H1 (cell line): ENCODE measurements at regions not wholly inside any gene's neighbourhood (a gene's known extent, or its start where the extent isn't known, plus 50 kb on each side); places are given as distances from the start of the nearest gene placed in this dataset.

ENCODE experiments used
- CTCF ChIA-PET: fragments of 300-600 bp; sonication (Branson Sonifier 250); formaldehyde crosslinking; loops from one replicate; lab custom pipeline; 2021; ENCODE audit not compliant: partially characterized antibody; lab: Charles Lee
- POLR2A ChIA-PET: fragments of 300-600 bp; sonication (Branson Sonifier 250); formaldehyde crosslinking; loops from one replicate; lab custom pipeline; 2021; ENCODE audit warnings: inconsistent platforms; ENCODE audit not compliant: partially characterized antibody; lab: Charles Lee
- DNase-seq, 2 experiments: peaks; one replicate each; pipeline versions ENCODE4 v3.0.0 to v3.0.0-alpha.2; 2010 to 2022; ENCODE audit warnings: low spot score in 2 of 2, low read depth in 1 of 2, mixed read lengths in 1 of 2
- FAIRE-seq: peaks from 2 replicates; lab custom pipeline; 2011; peaks lifted over from hg19 to GRCh38; lab: Jason Lieb, UNC
- H2AFZ ChIP-seq: 2 replicates; pipeline ENCODE4 v1.8.1; 2012; ENCODE audit warnings: low read length, inconsistent platforms
- H2AK5ac ChIP-seq: 2 replicates; pipeline ENCODE4 v1.6.1; 2013; ENCODE audit warnings: low read depth, low read length
- H2BK120ac ChIP-seq: replicated peaks from 2 replicates; pipeline ENCODE3; 2013; ENCODE audit warnings: low read depth, low read length, inconsistent platforms
- H2BK12ac ChIP-seq: 2 replicates; pipeline ENCODE4 v1.6.1; 2013; ENCODE audit warnings: low read depth, low read length
- H2BK15ac ChIP-seq: 2 replicates; pipeline ENCODE4 v1.6.1; 2013; ENCODE audit warnings: low read length
- H2BK20ac ChIP-seq: 2 replicates; pipeline ENCODE4 v1.6.1; 2013; ENCODE audit warnings: low read length
- H2BK5ac ChIP-seq: 2 replicates; pipeline ENCODE4 v1.6.1; 2013; ENCODE audit warnings: low read depth, low read length
- H3K14ac ChIP-seq: 2 replicates; pipeline ENCODE4 v1.6.1; 2013; ENCODE audit warnings: inconsistent platforms; ENCODE audit not compliant: insufficient read length
- H3K18ac ChIP-seq: 2 replicates; pipeline ENCODE4 v1.6.1; 2013; ENCODE audit warnings: low read length; ENCODE audit errors: extremely low read depth
- H3K23ac ChIP-seq: 2 replicates; pipeline ENCODE4 v1.6.1; 2013; ENCODE audit warnings: inconsistent platforms; ENCODE audit not compliant: insufficient read length
- H3K23me2 ChIP-seq: 2 replicates; pipeline ENCODE4 v1.6.1; 2013; ENCODE audit warnings: low read depth, low read length
- H3K27ac ChIP-seq: 2 replicates; pipeline ENCODE4 v1.6.1; 2011; ENCODE audit warnings: low read depth, low read length, inconsistent platforms
- H3K27me3 ChIP-seq, 4 experiments: replicated peaks in 1 of 4; 1 replicate in 1 of 4; 2 replicates in 3 of 4; pipeline versions ENCODE4 v1.6.1 to v1.8.1; 2011 to 2013; ENCODE audit warnings: low read length in 3 of 4, mild to moderate bottlenecking in 3 of 4, inconsistent platforms in 2 of 4, mixed read lengths in 2 of 4, moderate library complexity in 1 of 4; ENCODE audit not compliant: control insufficient read depth in 3 of 4, insufficient read depth in 3 of 4; ENCODE audit errors: extremely low read depth in 1 of 4
- H3K36me3 ChIP-seq, 4 experiments: 2 replicates each; pipeline versions ENCODE4 v1.6.1 to v1.8.1; 2011 to 2013; ENCODE audit warnings: mild to moderate bottlenecking in 4 of 4, low read length in 3 of 4, moderate library complexity in 2 of 4, control low read depth in 1 of 4, inconsistent platforms in 1 of 4; ENCODE audit not compliant: insufficient read depth in 4 of 4, control insufficient read depth in 2 of 4
- H3K4ac ChIP-seq: replicated peaks from 2 replicates; pipeline ENCODE3; 2013; ENCODE audit warnings: low read length, low read depth, mixed read lengths, inconsistent platforms; ENCODE audit not compliant: insufficient read length
- H3K4me1 ChIP-seq, 4 experiments: replicated peaks in 1 of 4; 1 replicate in 1 of 4; 2 replicates in 3 of 4; pipeline versions ENCODE4 v1.6.1 to v1.8.1; 2011 to 2013; ENCODE audit warnings: low read length in 3 of 4, inconsistent platforms in 2 of 4, mixed read lengths in 1 of 4; ENCODE audit not compliant: insufficient read depth in 4 of 4, control insufficient read depth in 3 of 4
- H3K4me2 ChIP-seq, 2 experiments: 2 replicates each; pipeline versions ENCODE4 v1.6.1 to v1.8.1; 2011 to 2013; ENCODE audit warnings: low read depth in 2 of 2, low read length in 2 of 2, control low read depth in 1 of 2, inconsistent platforms in 1 of 2, mild to moderate bottlenecking in 1 of 2; ENCODE audit not compliant: insufficient read depth in 1 of 2
- H3K4me3 ChIP-seq, 4 experiments: fragments of 200-600, 300-600 bp in 1 of 4; sonication (generic), shearing (Covaris generic), sonication (Bioruptor Twin) in 1 of 4; 2 replicates each; pipeline versions ENCODE4 v1.5.1 to v1.8.1; 2011 to 2016; ENCODE audit warnings: low read length in 4 of 4, low read depth in 3 of 4, control low read depth in 2 of 4, inconsistent platforms in 2 of 4, mild to moderate bottlenecking in 2 of 4, mixed read lengths in 1 of 4, moderate library complexity in 1 of 4; ENCODE audit not compliant: insufficient read depth in 2 of 4; ENCODE audit errors: extremely low read depth in 1 of 4
- H3K56ac ChIP-seq: replicated peaks from 2 replicates; pipeline ENCODE3; 2013; ENCODE audit warnings: low read depth, mild to moderate bottlenecking, mixed read lengths, low read length, inconsistent platforms; ENCODE audit not compliant: insufficient read length
- H3K79me1 ChIP-seq: 2 replicates; pipeline ENCODE4 v1.6.1; 2013; ENCODE audit warnings: low read depth, low read length, control low read depth
- H3K79me2 ChIP-seq, 2 experiments: 2 replicates each; pipeline versions ENCODE4 v1.6.1 to v1.8.1; 2012 to 2013; ENCODE audit warnings: low read length in 2 of 2, mild to moderate bottlenecking in 2 of 2, inconsistent platforms in 1 of 2; ENCODE audit not compliant: insufficient read depth in 2 of 2, control insufficient read depth in 1 of 2
- H3K9ac ChIP-seq, 4 experiments: replicated peaks in 1 of 4; 1 replicate in 1 of 4; 2 replicates in 3 of 4; pipeline versions ENCODE4 v1.6.1 to v1.8.1; 2011 to 2013; ENCODE audit warnings: low read depth in 3 of 4, low read length in 3 of 4, control low read depth in 2 of 4, mild to moderate bottlenecking in 2 of 4, moderate library complexity in 2 of 4, inconsistent platforms in 1 of 4; ENCODE audit errors: extremely low read depth in 1 of 4
- H3K9me3 ChIP-seq, 2 experiments: 2 replicates each; pipeline versions ENCODE4 v1.6.1 to v1.8.1; 2012 to 2013; ENCODE audit warnings: mild to moderate bottlenecking in 2 of 2, moderate library complexity in 2 of 2, control low read depth in 1 of 2, inconsistent platforms in 1 of 2, low read depth in 1 of 2, low read length in 1 of 2, mixed read lengths in 1 of 2; ENCODE audit not compliant: insufficient read depth in 2 of 2
- H4K20me1 ChIP-seq, 2 experiments: replicated peaks in 1 of 2; 2 replicates each; pipeline versions ENCODE3 to v1.8.1; 2011 to 2013; ENCODE audit warnings: inconsistent platforms in 2 of 2, low read length in 2 of 2, mild to moderate bottlenecking in 1 of 2; ENCODE audit not compliant: insufficient read depth in 2 of 2, control insufficient read depth in 1 of 2
- H4K5ac ChIP-seq: 2 replicates; pipeline ENCODE4 v1.6.1; 2013; ENCODE audit warnings: low read length, low read depth, mixed read lengths, inconsistent platforms; ENCODE audit not compliant: insufficient read length
- H4K8ac ChIP-seq: 2 replicates; pipeline ENCODE4 v1.8.0; 2013; ENCODE audit warnings: mild to moderate bottlenecking, moderate library complexity, low read length, inconsistent platforms; ENCODE audit not compliant: insufficient read depth; ENCODE audit errors: extremely low read depth
- H4K91ac ChIP-seq: replicated peaks from 2 replicates; pipeline ENCODE3; 2013; ENCODE audit warnings: low read length, mixed read lengths, inconsistent platforms; ENCODE audit not compliant: insufficient read length
- CHD2 ChIP-seq: IDR thresholded peaks from 2 replicates; pipeline ENCODE4 v1.6.1; 2012; ENCODE audit warnings: low read length, improper control_type of control experiment
- EP300 ChIP-seq, 2 experiments: IDR thresholded peaks; 1 replicate in 1 of 2; 2 replicates in 1 of 2; pipeline ENCODE4 v1.6.1; 2011 to 2012; ENCODE audit warnings: low read depth in 2 of 2, low read length in 2 of 2, mild to moderate bottlenecking in 2 of 2, borderline replicate concordance in 1 of 2, inconsistent platforms in 1 of 2, moderate library complexity in 1 of 2
- NANOG ChIP-seq: IDR thresholded peaks from 2 replicates; pipeline ENCODE4 v1.6.1; 2011; ENCODE audit warnings: low read length, low read depth, mild to moderate bottlenecking, inconsistent platforms; ENCODE audit not compliant: insufficient read depth, poor library complexity, severe bottlenecking
- PHF8 ChIP-seq: fragments of 200-600 bp; sonication (generic); conservative IDR thresholded peaks from 2 replicates; pipeline ENCODE4 v1.7.1; 2012; ENCODE audit warnings: low read depth, mild to moderate bottlenecking, inconsistent platforms, low read length, moderate library complexity
- RXRA ChIP-seq: IDR thresholded peaks from 2 replicates; pipeline ENCODE4 v1.6.1; 2011; ENCODE audit warnings: low read depth, mild to moderate bottlenecking, low read length, moderate library complexity; ENCODE audit not compliant: insufficient read depth
- whole genome bisulfite sequencing, 2 experiments: shearing (Covaris generic) in 1 of 2; methylation state at CpG; one replicate each; pipeline versions ENCODE4 v1.1.6 to v1.1.7; 2013 to 2015; ENCODE audit warnings: low lambda C conversion rate in 2 of 2, mixed read lengths in 2 of 2, inconsistent platforms in 1 of 2, low coverage in 1 of 2, missing lambda C conversion rate in 1 of 2; ENCODE audit not compliant: insufficient replicate concordance in 2 of 2, insufficient coverage in 1 of 2, insufficient read length in 1 of 2; ENCODE audit errors: extremely low coverage in 1 of 2, missing lambda C conversion rate in 1 of 2; 5-methylcytosine and 5-hydroxymethylcytosine counted together

- POLR2A ChIA-PET, result no interaction called here
- no peak overlapping the region for H2AFZ ChIP-seq
Observed at GRCh38 chr12:98358144-98358543, 157.2 kb upstream of the TMPO start.

More at GRCh38 chr12:98358144-98358543, 157.2 kb upstream of the TMPO start:
- CTCF ChIA-PET, result interaction anchor here (0.6 to 2.1 kb wide), 3 partner anchors 11 to 24 kb away, joined by 3 to 6 read pairs (median 3); no protein-coding TSS in a partner anchor
- Histone ChIP-seq H3K4me2 (no peak overlapping the region), H3K4me1 (no peaks in the 10 kb centered on the region), H4K8ac (no peak overlapping the region)
- TF ChIP-seq EP300 (IDR thresholded peaks at IDR 0.05; ENCODE audit: borderline replicate concordance in 1 of 2, low read depth in 2 of 2, low read length in 2 of 2), result no peak
- no peak for TF ChIP-seq CHD2
- TF ChIP-seq NANOG, result no peak
- TF ChIP-seq PHF8, result no peak
- TF ChIP-seq RXRA, result no peak
- TF ChIP-seq, all 59 proteins: peak for 0
- Histone ChIP-seq H2BK20ac (no peak overlapping the region), H3K4me3 (no peak overlapping the region), H2BK15ac (no peak overlapping the region), H3K79me1 (no peaks in the 10 kb centered on the region), H3K23ac (no peak overlapping the region), H3K56ac (no peak overlapping the region), H3K4ac (no peak overlapping the region), H3K18ac (no peak overlapping the region), H2AK5ac (no peak overlapping the region), H2BK5ac (no peak overlapping the region), H4K5ac (no peak overlapping the region), H3K36me3 (no peaks in the 10 kb centered on the region), H2BK120ac (no peak overlapping the region), H3K27me3 (no peaks in the 10 kb centered on the region), H3K79me2 (no peaks in the 10 kb centered on the region), H3K23me2 (0 out of 2 replicates have a peak, but pooled peaks cover 4% of the 10 kb centered on the region), H3K9me3 (no peaks in the 10 kb centered on the region), H2BK12ac (no peak overlapping the region), H4K91ac (no peak overlapping the region), H3K27ac (no peak overlapping the region), H3K9ac (no peak overlapping the region), H4K20me1 (no peaks in the 10 kb centered on the region), H3K14ac (no peak overlapping the region)
- 87% methylated on average over 2 of the region's 2 CpGs; no CpG with 5 or more reads in 1 of the 2 experiments for WGBS, 2 experiments
- FAIRE-seq (no peak), DNase-seq (no peak)
